GM12874 (cell line): ENCODE measurements at regions not wholly inside any gene's neighbourhood (a gene's known extent, or its start where the extent isn't known, plus 50 kb on each side); places are given as distances from the start of the nearest gene placed in this dataset.

Source experiments
- TF ChIP-seq, protein P1 (sequence below): IDR thresholded peaks from 2 replicates; pipeline ENCODE4 v1.5.1; 2011; ENCODE audit warnings: low read depth, mild to moderate bottlenecking, control low read depth, low read length, moderate library complexity; ENCODE audit not compliant: insufficient read depth

DNA sequence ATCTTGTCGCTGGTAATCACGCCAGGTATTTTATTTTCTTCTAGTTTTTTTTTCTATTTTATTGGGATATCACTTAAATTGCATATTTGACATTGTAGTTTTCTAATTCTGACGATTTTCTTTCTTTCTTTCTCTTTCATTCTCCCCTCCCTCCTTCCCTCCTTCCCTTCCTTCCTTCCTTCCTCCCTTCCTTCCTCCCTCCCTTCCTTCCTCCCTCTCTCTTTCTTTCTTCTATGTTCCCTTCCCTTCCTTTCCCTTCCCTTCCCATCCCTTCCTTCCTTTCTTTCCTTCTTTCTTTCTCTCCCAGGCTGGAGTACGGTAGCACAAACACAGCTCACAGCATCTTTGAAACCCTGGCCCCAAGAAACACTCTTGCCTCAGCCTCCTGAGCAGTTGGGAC, 100.6 kb upstream of the BCL6 start:
- TF ChIP-seq, protein P1, sequence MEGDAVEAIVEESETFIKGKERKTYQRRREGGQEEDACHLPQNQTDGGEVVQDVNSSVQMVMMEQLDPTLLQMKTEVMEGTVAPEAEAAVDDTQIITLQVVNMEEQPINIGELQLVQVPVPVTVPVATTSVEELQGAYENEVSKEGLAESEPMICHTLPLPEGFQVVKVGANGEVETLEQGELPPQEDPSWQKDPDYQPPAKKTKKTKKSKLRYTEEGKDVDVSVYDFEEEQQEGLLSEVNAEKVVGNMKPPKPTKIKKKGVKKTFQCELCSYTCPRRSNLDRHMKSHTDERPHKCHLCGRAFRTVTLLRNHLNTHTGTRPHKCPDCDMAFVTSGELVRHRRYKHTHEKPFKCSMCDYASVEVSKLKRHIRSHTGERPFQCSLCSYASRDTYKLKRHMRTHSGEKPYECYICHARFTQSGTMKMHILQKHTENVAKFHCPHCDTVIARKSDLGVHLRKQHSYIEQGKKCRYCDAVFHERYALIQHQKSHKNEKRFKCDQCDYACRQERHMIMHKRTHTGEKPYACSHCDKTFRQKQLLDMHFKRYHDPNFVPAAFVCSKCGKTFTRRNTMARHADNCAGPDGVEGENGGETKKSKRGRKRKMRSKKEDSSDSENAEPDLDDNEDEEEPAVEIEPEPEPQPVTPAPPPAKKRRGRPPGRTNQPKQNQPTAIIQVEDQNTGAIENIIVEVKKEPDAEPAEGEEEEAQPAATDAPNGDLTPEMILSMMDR: no peak

DNA sequence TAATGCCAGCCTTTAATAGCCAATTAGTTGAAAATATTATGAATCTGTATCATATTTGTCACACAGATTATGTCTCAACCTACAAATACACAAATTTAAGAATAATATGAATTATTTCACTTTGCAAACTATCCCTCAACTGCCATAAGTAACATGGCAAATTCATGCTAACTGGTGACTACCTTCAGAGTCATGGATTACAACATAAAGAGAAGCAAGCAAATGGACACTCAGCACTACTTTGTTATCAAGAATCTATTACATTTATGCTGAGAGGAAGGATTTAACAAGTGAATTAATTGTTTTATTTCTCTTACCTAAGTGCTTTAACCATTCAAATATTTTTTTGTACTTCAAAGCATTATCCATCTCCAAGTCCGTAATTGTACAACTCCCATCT, 103.1 kb upstream of the BCL6 start:
- TF ChIP-seq, protein P1: no peak

DNA sequence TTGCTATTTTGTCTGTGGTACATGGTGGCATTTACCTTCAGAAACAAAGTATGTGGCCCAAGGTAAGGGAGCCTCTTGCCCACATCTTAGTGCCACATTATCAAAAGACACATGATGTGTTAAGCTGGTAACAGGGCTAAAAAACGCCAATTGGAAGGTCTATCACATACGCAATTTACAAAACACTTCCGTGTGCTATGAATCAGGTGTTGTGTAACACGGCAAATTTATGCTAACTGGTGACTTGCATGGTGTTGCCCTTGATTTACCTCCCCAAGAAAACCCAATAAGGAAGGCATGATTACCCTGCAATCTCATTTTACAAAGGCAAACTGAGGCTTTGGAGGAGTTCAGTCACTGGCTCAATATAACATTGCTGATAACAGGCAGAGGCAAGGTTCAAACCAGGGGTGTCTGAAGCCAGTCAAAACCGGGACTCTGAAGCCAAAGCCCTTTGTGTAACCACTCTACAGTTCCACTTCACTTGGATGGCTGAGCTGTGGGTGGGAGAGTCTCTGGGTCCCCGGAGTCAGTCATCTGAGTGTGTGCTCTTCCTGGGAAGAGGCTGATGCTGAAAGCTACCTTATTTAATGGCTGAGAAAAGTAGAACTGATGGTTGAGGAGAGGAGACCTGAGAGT, 103.9 kb upstream of the BCL6 start:
- TF ChIP-seq, protein P1: no peak

DNA sequence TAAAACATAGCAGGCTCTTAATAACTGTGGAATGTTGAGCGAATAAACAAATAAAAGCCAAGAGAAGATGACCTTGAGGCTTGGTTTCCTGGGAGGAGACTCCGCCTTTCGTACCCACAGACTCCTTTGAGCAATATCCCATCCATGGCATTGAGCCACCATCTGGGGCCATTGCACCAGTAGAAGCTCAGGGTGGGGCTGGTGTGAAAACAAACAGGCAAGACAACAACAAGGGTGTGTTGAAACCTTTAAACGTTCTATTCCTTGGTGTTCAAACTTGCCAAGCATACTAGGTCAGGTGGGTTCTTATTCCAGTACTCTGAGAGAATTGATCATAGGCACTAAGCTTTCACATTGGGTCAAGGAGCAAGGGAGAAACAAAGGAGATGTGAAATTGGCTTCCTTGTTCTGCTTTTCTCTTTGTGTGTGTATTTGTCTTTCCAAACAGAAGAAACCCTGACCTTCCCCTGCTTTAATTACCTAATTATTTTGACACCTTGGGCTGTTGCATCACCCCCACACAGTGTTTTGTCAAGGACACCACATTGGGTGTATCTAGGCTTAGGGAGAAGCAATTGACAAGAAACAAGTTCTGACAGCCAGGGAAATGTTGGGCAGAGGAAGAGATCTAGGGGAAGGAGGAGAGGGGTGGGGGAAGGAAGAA, 105.1 kb upstream of the BCL6 start:
- TF ChIP-seq, protein P1: no peak

DNA sequence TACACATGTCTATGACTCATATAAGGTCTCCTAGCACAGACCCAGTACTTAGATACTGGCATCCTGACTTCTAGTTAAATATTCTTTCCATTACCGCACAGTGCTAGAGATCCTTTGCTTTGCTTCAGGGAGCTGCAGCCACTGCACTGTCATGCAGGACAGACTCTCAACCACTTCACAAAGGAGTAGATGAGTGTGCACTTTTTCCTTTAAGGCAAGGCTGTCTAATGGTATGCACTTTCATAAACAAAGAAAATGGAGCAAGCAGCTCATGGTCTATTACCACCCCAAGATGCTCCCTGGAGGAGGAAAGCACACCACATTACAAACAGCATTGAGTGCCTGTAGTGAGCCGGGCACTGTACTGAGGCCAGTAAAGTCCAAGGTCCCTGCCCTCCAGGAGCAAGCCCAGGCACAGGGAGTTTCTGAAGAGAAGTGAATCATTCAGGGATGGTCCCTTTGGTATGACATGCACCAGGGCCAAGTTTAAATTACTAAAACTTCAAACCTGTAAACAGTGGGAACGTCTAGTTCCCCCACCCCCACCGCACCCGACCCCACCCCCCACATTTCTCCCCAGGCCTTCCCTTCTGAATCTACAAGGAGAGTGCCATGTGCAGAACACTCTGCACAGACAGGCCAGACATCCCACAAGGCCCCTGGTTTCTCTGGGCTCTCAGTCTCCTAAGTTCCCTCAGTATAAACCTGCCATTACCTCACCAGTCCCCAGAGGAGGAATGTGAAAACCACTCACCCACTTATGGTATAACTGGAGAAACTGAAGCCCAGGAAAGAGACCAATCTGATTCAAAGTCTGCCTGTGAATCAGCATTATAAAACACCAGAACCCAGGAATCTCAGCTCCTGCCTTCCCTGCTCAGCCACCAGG, 107.8 kb upstream of the BCL6 start:
- TF ChIP-seq, protein P1: no peak

DNA sequence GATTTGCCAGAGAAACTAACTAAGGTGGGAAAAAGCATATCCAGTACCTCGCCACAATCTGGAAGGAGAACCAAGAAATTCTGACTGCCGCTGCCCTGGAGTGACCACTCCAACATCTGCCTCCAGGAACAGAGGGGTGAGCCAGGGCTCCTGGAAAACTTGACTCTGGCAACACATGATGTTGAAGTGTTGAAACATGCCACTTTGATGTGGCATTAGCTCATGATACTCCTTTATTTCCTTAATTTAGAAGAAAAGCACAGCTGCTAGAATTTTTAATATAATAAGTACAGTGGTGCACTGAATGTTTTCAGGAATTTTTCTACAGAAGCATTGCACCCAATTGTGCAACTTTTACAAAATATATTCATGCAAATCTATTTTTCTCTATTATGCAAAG, 109.9 kb upstream of the BCL6 start:
- TF ChIP-seq, protein P1: no peak

DNA sequence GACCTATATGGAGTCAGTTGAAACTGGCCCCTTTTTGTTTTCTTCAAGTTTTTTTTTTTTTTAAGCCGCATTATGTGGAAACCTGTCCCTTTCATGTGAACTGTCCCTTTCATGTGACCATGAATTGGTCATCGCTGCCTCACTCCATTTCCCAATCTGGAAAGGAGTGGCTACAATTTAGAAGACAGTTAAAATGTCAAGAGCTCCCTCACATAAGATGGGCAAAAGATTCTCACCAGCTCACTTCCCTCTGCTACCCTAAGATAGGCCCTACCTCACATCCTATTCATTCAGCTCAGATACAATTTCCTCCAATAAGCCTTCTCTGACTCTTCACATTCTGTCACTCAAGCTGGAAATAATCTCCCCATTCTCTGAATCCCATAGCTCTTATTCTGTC, 111.3 kb upstream of the BCL6 start:
- TF ChIP-seq, protein P1: no peak
